Fibroblast of lung (primary cell): ENCODE measurements at regions not wholly inside any gene's neighbourhood (a gene's known extent, or its start where the extent isn't known, plus 50 kb on each side); places are given as distances from the start of the nearest gene placed in this dataset.

Experiments
- DNase-seq, 2 donors: peaks; one replicate each; pipeline versions ENCODE4 v3.0.0 to v3.0.0-alpha.2; 2010; ENCODE audit warnings: low read depth in 2 of 2
- H2AFZ ChIP-seq: 2 replicates; pipeline ENCODE4 v1.5.1; 2012; ENCODE audit warnings: low read length, control low read depth, inconsistent platforms
- H3K27ac ChIP-seq: 2 replicates; pipeline ENCODE4 v1.5.1; 2011; ENCODE audit warnings: low read length, control low read depth; ENCODE audit not compliant: insufficient read depth
- H3K27me3 ChIP-seq: 2 replicates; pipeline ENCODE4 v1.5.1; 2011; ENCODE audit warnings: mild to moderate bottlenecking, low read length; ENCODE audit not compliant: control insufficient read depth, insufficient read depth
- H3K36me3 ChIP-seq: 2 replicates; pipeline ENCODE4 v1.5.1; 2011; ENCODE audit warnings: low read length; ENCODE audit not compliant: control insufficient read depth, insufficient read depth
- H3K4me1 ChIP-seq: 2 replicates; pipeline ENCODE4 v1.5.1; 2011; ENCODE audit warnings: low read length; ENCODE audit not compliant: control insufficient read depth, insufficient read depth; ENCODE audit errors: extremely low read depth
- H3K4me2 ChIP-seq: 2 replicates; pipeline ENCODE4 v1.5.1; 2011; ENCODE audit warnings: low read length, control low read depth; ENCODE audit not compliant: insufficient read depth; ENCODE audit errors: extremely low read depth
- H3K4me3 ChIP-seq, 4 experiments: fragments of 200-600 bp in 1 of 4; sonication (generic) in 1 of 4; replicated peaks in 1 of 4; 2 replicates each; pipeline ENCODE4 v1.5.1; 2011 to 2016; ENCODE audit warnings: low read length in 4 of 4, low read depth in 3 of 4, mild to moderate bottlenecking in 3 of 4, control low read depth in 2 of 4, inconsistent platforms in 1 of 4, mixed read lengths in 1 of 4; ENCODE audit not compliant: insufficient read depth in 1 of 4; ENCODE audit errors: control extremely low read depth in 1 of 4
- H3K79me2 ChIP-seq: 2 replicates; pipeline ENCODE4 v1.5.1; 2012; ENCODE audit warnings: mild to moderate bottlenecking, low read length, inconsistent platforms; ENCODE audit not compliant: control insufficient read depth, insufficient read depth
- H3K9ac ChIP-seq: 2 replicates; pipeline ENCODE4 v1.5.1; 2011; ENCODE audit warnings: mild to moderate bottlenecking, low read length, control low read depth; ENCODE audit not compliant: insufficient read depth
- H3K9me3 ChIP-seq: 2 replicates; pipeline ENCODE4 v1.5.1; 2012; ENCODE audit warnings: low read depth, low read length; ENCODE audit not compliant: control insufficient read depth, insufficient read depth
- H4K20me1 ChIP-seq: 2 replicates; pipeline ENCODE4 v1.5.1; 2011; ENCODE audit warnings: low read length; ENCODE audit not compliant: control insufficient read depth, insufficient read depth; ENCODE audit errors: extremely low read depth
- CTCF ChIP-seq, 2 donors: IDR thresholded peaks in 1 of 2; conservative IDR thresholded peaks in 1 of 2; 1 replicate in 1 of 2; 2 replicates in 1 of 2; pipeline ENCODE4 v1.5.1; 2011 to 2012; ENCODE audit warnings: low read length in 2 of 2, control low read depth in 1 of 2, inconsistent platforms in 1 of 2, low read depth in 1 of 2, mild to moderate bottlenecking in 1 of 2
- EZH2 ChIP-seq: IDR thresholded peaks from 2 replicates; pipeline ENCODE4 v1.5.1; 2012; ENCODE audit warnings: low read length, control low read depth, mild to moderate bottlenecking; ENCODE audit errors: missing control alignments

- no peaks in the 10 kb centered on the region for H4K20me1 ChIP-seq
- H3K9me3 ChIP-seq: no peaks in the 10 kb centered on the region
- no peaks in the 10 kb centered on the region for H3K27me3 ChIP-seq
Measured at GRCh38 chr22:49432211-49432896, 395.3 kb downstream of the BRD1 start.

GRCh38 chr22:49431551-49431950 is 396.1 kb downstream of the BRD1 start:
- H3K36me3 ChIP-seq: no peaks in the 10 kb centered on the region
- H4K20me1 ChIP-seq: no peaks in the 10 kb centered on the region
- H2AFZ ChIP-seq: no peak overlapping the region
- no peak overlapping the region for H3K27ac ChIP-seq
- no peak for TF ChIP-seq EZH2
- TF ChIP-seq CTCF (conservative IDR thresholded peaks at IDR 0.05 in 1 of 2, IDR thresholded peaks at IDR 0.05 in 1 of 2; ENCODE audit: low read depth in 1 of 2, low read length in 2 of 2): no peak
- no peaks in the 10 kb centered on the region for H3K27me3 ChIP-seq
- H3K79me2 ChIP-seq: no peaks in the 10 kb centered on the region
- H3K4me1 ChIP-seq: no peaks in the 10 kb centered on the region
- H3K4me3 ChIP-seq: no peak overlapping the region
- no peak overlapping the region for H3K4me2 ChIP-seq
- H3K9me3 ChIP-seq: no peaks in the 10 kb centered on the region
- DNase-seq: no peak
- H3K9ac ChIP-seq: no peak overlapping the region

More at GRCh38 chr22:49432211-49432896, 395.3 kb downstream of the BRD1 start:
- TF ChIP-seq CTCF (conservative IDR thresholded peaks at IDR 0.05 in 1 of 2, IDR thresholded peaks at IDR 0.05 in 1 of 2; ENCODE audit: low read depth in 1 of 2, low read length in 2 of 2) (no peak), EZH2 (no peak)
- Histone ChIP-seq H3K9ac (no peak overlapping the region), H3K36me3 (no peaks in the 10 kb centered on the region), H3K4me2 (no peak overlapping the region), H3K79me2 (no peaks in the 10 kb centered on the region), H3K4me1 (no peaks in the 10 kb centered on the region), H2AFZ (no peak overlapping the region), H3K4me3 (no peak overlapping the region), H3K27ac (no peak overlapping the region)
- DNase-seq: no peak

GRCh38 chr22:49429066-49429465 is 398.6 kb downstream of the BRD1 start:
- Histone ChIP-seq H3K4me1 (no peaks in the 10 kb centered on the region), H3K79me2 (no peaks in the 10 kb centered on the region), H3K4me3 (no peak overlapping the region), H4K20me1 (no peaks in the 10 kb centered on the region), H3K27me3 (no peaks in the 10 kb centered on the region), H3K9me3 (no peaks in the 10 kb centered on the region), H3K4me2 (no peak overlapping the region), H3K9ac (no peak overlapping the region), H3K27ac (no peak overlapping the region), H3K36me3 (no peaks in the 10 kb centered on the region), H2AFZ (no peak overlapping the region)
- DNase-seq: no peak
- TF ChIP-seq EZH2 (no peak), CTCF (conservative IDR thresholded peaks at IDR 0.05 in 1 of 2, IDR thresholded peaks at IDR 0.05 in 1 of 2; ENCODE audit: low read depth in 1 of 2, low read length in 2 of 2) (no peak)
